ENCODE measurements at regions not wholly inside any gene's neighbourhood (a gene's known extent, or its start where the extent isn't known, plus 50 kb on each side); places are given as distances from the start of the nearest gene placed in this dataset.

DNA sequence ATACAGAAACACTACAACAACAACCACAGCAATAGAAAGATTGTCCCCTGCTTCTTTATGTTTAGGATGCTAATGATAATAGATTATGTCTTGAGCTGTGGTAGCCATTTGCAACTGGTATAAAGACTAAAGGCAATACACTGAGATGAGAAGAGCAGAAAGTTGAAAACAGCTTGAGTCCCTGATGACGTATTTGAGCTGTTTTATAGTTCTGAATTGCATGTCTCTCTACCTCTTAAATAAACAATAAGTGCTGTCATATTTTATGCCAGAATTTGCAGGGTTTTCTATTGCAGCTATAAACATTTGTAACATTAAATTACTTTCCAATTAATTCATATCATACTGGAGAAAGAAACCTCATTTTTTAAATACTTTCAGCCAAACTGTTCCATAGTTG is 1242.0 kb downstream of the LRFN5 start:
- TF ChIP-seq, protein P1, sequence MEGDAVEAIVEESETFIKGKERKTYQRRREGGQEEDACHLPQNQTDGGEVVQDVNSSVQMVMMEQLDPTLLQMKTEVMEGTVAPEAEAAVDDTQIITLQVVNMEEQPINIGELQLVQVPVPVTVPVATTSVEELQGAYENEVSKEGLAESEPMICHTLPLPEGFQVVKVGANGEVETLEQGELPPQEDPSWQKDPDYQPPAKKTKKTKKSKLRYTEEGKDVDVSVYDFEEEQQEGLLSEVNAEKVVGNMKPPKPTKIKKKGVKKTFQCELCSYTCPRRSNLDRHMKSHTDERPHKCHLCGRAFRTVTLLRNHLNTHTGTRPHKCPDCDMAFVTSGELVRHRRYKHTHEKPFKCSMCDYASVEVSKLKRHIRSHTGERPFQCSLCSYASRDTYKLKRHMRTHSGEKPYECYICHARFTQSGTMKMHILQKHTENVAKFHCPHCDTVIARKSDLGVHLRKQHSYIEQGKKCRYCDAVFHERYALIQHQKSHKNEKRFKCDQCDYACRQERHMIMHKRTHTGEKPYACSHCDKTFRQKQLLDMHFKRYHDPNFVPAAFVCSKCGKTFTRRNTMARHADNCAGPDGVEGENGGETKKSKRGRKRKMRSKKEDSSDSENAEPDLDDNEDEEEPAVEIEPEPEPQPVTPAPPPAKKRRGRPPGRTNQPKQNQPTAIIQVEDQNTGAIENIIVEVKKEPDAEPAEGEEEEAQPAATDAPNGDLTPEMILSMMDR (IDR thresholded peaks at IDR 0.05; ENCODE audit: low read depth, low read length) = no peak
- TF ChIP-seq POLR2A (IDR thresholded peaks at IDR 0.05; ENCODE audit: extremely low read depth, insufficient read length) = no peak

Data from NB4 (cell line).